ENCODE measurements at regions not wholly inside any gene's neighbourhood (a gene's known extent, or its start where the extent isn't known, plus 50 kb on each side); places are given as distances from the start of the nearest gene placed in this dataset.

DNA sequence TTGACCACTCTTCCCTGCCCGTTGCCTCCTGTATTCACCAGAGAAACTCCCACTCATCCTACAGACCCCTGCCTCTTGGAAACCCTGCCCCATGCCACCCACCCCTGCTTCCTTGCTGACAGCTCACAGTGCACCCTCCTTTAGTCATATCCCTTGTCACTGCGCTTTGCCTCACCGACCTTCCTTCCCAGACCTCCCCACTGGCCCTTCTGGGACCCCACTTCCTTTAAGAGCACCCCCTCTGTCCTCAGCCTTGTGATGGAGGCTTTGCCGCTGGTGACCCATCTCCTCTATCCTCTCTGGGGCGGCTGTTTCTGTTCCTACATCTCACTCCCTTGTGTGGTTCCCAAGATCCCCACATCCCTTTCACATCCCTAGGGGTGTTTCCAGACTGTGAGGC is 92.8 kb upstream of the ZMIZ1 start:
- Histone ChIP-seq H3K27ac (replicated peaks) (no peak overlapping the region), H3K9me3 (replicated peaks) (no peaks in the 10 kb centered on the region), H3K4me1 (peaks cover 58% of the 10 kb centered on the region), H3K36me3 (no peaks in the 10 kb centered on the region), H3K27me3 (ENCODE audit: low read depth) (no peaks in the 10 kb centered on the region), H3K4me3 (no peak overlapping the region)
- intact Hi-C loops (cut with micrococcal nuclease) = no loop called here
- no peak for DNase-seq
- TF ChIP-seq, protein P1, sequence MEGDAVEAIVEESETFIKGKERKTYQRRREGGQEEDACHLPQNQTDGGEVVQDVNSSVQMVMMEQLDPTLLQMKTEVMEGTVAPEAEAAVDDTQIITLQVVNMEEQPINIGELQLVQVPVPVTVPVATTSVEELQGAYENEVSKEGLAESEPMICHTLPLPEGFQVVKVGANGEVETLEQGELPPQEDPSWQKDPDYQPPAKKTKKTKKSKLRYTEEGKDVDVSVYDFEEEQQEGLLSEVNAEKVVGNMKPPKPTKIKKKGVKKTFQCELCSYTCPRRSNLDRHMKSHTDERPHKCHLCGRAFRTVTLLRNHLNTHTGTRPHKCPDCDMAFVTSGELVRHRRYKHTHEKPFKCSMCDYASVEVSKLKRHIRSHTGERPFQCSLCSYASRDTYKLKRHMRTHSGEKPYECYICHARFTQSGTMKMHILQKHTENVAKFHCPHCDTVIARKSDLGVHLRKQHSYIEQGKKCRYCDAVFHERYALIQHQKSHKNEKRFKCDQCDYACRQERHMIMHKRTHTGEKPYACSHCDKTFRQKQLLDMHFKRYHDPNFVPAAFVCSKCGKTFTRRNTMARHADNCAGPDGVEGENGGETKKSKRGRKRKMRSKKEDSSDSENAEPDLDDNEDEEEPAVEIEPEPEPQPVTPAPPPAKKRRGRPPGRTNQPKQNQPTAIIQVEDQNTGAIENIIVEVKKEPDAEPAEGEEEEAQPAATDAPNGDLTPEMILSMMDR (IDR thresholded peaks at IDR 0.05; ENCODE audit: borderline replicate concordance) = no peak

DNA sequence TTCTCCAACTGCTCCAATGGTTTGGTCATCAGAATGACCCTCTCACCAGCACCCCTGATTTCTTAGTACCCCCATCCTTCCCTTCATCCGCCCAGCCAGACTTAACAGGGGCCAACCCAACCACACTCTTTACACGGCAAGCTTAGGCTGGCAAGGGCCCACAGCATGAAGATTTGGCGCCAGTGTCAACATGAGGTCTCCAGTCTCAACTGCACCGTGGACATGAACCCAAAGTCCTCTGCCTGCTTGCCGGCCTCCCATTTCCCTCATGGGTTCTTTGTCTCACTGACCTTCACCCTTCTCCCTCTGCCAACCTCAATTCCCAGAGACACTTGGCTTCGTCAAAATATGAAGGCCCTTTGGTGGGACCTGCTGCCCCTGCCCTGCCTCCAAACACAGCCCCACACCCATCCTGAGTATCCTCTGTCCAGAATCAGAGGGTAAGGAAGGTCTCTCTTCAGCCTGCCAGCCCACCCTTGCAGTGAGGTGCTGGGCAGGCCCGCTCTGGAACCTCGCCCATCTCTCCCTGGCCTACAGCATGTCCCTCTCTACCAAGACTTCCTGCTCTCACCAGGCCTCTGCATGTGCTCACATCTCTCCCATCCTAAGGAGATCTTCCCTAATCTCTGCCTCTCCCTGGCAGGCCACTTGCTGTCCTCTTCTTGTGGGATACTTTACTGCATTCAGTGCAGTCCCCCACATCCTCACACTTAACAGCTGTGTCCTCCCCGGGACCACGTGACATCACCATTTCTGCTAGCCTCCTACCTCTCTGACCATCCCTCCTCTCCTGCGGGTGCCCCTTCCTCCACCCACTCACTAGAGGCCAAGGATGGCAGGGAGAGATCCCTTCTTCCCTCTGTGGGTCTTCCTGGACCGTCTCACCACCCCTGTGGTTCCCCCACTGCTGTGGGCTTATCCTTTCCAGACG is 91.7 kb upstream of the ZMIZ1 start:
- DNase-seq = no peak
- H3K4me1 ChIP-seq = peaks cover 57% of the 10 kb centered on the region
- TF ChIP-seq, protein P1 (IDR thresholded peaks at IDR 0.05; ENCODE audit: borderline replicate concordance) = no peak
- no peaks in the 10 kb centered on the region for H3K9me3 ChIP-seq (replicated peaks)
- no peak overlapping the region for H3K27ac ChIP-seq (replicated peaks)
- intact Hi-C loops (cut with micrococcal nuclease) = no loop called here
- H3K27me3 ChIP-seq (ENCODE audit: low read depth) = no peaks in the 10 kb centered on the region
- H3K4me3 ChIP-seq = no peak overlapping the region
- H3K36me3 ChIP-seq = no peaks in the 10 kb centered on the region

DNA sequence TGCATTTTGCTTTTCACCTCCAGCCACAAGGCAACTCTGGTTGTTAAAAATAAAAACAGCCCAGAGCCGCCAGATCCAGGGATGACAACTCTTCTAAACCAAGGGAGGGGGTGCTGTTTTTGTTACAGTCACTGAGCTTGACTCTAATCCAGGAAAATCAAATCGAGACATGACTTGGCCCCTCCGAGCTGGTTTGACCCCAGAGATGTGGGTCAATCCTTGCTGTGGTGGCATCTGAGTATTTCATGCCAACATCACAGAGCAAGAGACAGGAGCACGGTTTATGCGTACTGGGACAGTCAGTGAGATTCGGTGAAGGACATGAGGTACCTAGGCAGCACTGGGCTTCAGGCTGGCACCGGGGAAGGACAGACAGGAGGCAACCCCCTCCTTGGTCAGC is 88.8 kb upstream of the ZMIZ1 start:
- Histone ChIP-seq H3K27ac (replicated peaks) (no peak overlapping the region), H3K9me3 (replicated peaks) (no peaks in the 10 kb centered on the region), H3K4me1 (peaks cover 34% of the 10 kb centered on the region), H3K4me3 (no peak overlapping the region), H3K36me3 (no peaks in the 10 kb centered on the region), H3K27me3 (ENCODE audit: low read depth) (no peaks in the 10 kb centered on the region)
- intact Hi-C loops (cut with micrococcal nuclease) = loop anchor here (10.0 kb wide), 1 partner anchor 85 kb away; the partner anchor contains the start of gene ZMIZ1
- TF ChIP-seq, protein P1 (IDR thresholded peaks at IDR 0.05; ENCODE audit: borderline replicate concordance) = no peak
- DNase-seq = no peak

DNA sequence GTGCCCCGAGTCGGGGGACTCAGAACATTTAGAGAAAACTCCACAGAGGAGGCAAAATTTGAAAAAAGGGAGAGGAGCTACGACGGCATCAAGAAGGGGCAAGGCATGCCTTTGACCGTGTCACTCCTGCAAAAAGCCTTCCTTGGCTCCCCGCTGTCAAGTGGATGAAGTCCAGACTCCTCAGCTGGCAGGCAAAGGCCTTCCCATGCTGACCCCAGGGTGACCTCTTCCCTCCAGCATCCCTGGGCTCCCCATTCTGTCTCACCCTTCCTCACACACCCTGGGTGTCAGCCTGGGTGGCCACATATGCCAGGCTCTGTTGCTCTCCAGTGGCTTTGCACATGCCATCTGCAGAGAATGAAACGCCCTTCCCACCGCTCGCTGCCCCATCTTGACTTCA is 88.4 kb upstream of the ZMIZ1 start:
- Histone ChIP-seq H3K4me1 (peaks cover 30% of the 10 kb centered on the region), H3K9me3 (replicated peaks) (no peaks in the 10 kb centered on the region), H3K36me3 (no peaks in the 10 kb centered on the region), H3K27me3 (ENCODE audit: low read depth) (no peaks in the 10 kb centered on the region), H3K27ac (replicated peaks) (no peak overlapping the region), H3K4me3 (no peak overlapping the region)
- DNase-seq = no peak
- TF ChIP-seq, protein P1 (IDR thresholded peaks at IDR 0.05; ENCODE audit: borderline replicate concordance) = no peak
- intact Hi-C loops (cut with micrococcal nuclease) = loop anchor here (10.0 kb wide), 1 partner anchor 84 kb away; the partner anchor contains the start of gene ZMIZ1

DNA sequence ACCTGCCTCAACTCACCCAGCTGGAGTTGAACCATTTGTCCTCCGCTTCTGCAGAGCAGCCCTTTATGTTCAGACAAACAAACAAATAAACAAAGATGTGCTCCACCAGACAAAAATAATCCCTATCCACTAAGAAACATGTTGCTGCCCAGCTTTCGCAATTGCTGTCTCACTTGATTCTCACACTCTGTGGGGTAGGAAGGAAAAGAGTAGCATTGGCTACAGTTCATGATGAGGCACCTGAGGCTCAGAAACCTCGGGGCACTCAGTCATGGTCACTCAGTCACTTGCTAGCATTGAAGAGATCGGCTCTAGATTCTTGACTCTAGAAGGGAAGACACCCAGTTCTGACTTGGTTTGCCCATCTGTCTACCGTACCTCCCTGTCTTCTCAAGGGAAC is 88.0 kb upstream of the ZMIZ1 start:
- TF ChIP-seq, protein P1 (IDR thresholded peaks at IDR 0.05; ENCODE audit: borderline replicate concordance) = no peak
- H3K9me3 ChIP-seq (replicated peaks) = no peaks in the 10 kb centered on the region
- no peak for DNase-seq
- H3K36me3 ChIP-seq = no peaks in the 10 kb centered on the region
- no peak overlapping the region for H3K27ac ChIP-seq (replicated peaks)
- intact Hi-C loops (cut with micrococcal nuclease) = loop anchor here (10.0 kb wide), 1 partner anchor 84 kb away; the partner anchor contains the start of gene ZMIZ1
- no peak overlapping the region for H3K4me3 ChIP-seq
- peaks cover 28% of the 10 kb centered on the region for H3K4me1 ChIP-seq
- H3K27me3 ChIP-seq (ENCODE audit: low read depth) = no peaks in the 10 kb centered on the region
